ENCODE measurements at regions not wholly inside any gene's neighbourhood (a gene's known extent, or its start where the extent isn't known, plus 50 kb on each side); places are given as distances from the start of the nearest gene placed in this dataset.

GRCh38 chr11:27214713-27215112 lies 148.3 kb downstream of the CCDC34 start:
- peak overlapping the region in 1 of 4 donors; percentile 60 for H3K27ac ChIP-seq
- WGBS, 2 donors, result 85 to 94% methylated on average over 5 of the region's 5 CpGs
- H3K4me1 ChIP-seq, result peaks cover 42 to 59% (median 57%) of the 10 kb centered on the region in 4 donors
- H3K9me3 ChIP-seq, result no peaks in the 10 kb centered on the region
- H3K4me3 ChIP-seq, result no peak overlapping the region
- no peak for ATAC-seq (ENCODE audit: low FRiP score in 2 of 2)
- H3K36me3 ChIP-seq, result no peaks in the 10 kb centered on the region
- no peaks in the 10 kb centered on the region for H3K27me3 ChIP-seq
- DNase-seq, result no peak
- TF ChIP-seq POLR2A (IDR thresholded peaks at IDR 0.05), result no peak

GRCh38 chr11:27213232-27213660 lies 149.8 kb downstream of the CCDC34 start:
- Histone ChIP-seq H3K27ac (no peak overlapping the region), H3K9me3 (no peaks in the 10 kb centered on the region), H3K36me3 (no peaks in the 10 kb centered on the region), H3K4me3 (no peak overlapping the region), H3K27me3 (no peaks in the 10 kb centered on the region), H3K4me1 (peaks cover 41 to 57% (median 53%) of the 10 kb centered on the region in 4 donors)
- 16 to 28% methylated on average over 4 of the region's 4 CpGs for WGBS, 2 donors
- DNase-seq (no peak), ATAC-seq (ENCODE audit: low FRiP score in 2 of 2) (peak in 1 of 2 donors; percentile 48)
- no peak for TF ChIP-seq EP300 (IDR thresholded peaks at IDR 0.05)
- TF ChIP-seq POLR2A (IDR thresholded peaks at IDR 0.05), result no peak
- no peak for TF ChIP-seq CTCF (IDR thresholded peaks at IDR 0.05)
- TF ChIP-seq POLR2AphosphoS5 (IDR thresholded peaks at IDR 0.05), result no peak

GRCh38 chr11:27212248-27212780 lies 150.7 kb downstream of the CCDC34 start:
- no peak for DNase-seq
- H3K4me3 ChIP-seq, result no peak overlapping the region
- no peak overlapping the region for H3K27ac ChIP-seq
- H3K36me3 ChIP-seq, result no peaks in the 10 kb centered on the region
- no peaks in the 10 kb centered on the region for H3K9me3 ChIP-seq
- TF ChIP-seq POLR2AphosphoS5 (IDR thresholded peaks at IDR 0.05) (no peak), EP300 (IDR thresholded peaks at IDR 0.05) (no peak), POLR2A (IDR thresholded peaks at IDR 0.05) (no peak), CTCF (IDR thresholded peaks at IDR 0.05) (no peak)
- H3K27me3 ChIP-seq, result no peaks in the 10 kb centered on the region
- 87 to 94% methylated on average over 2 of the region's 2 CpGs for WGBS, 2 donors
- ATAC-seq (ENCODE audit: low FRiP score in 2 of 2), result no peak
- H3K4me1 ChIP-seq, result peaks cover 33 to 49% (median 45%) of the 10 kb centered on the region in 4 donors

GRCh38 chr11:27211370-27212127 lies 151.5 kb downstream of the CCDC34 start:
- Histone ChIP-seq H3K36me3 (no peaks in the 10 kb centered on the region), H3K27ac (no peak overlapping the region), H3K4me3 (no peak overlapping the region), H3K9me3 (no peaks in the 10 kb centered on the region), H3K27me3 (no peaks in the 10 kb centered on the region), H3K4me1 (peaks cover 25 to 43% (median 37%) of the 10 kb centered on the region in 4 donors)
- DNase-seq, result no peak
- TF ChIP-seq POLR2AphosphoS5 (IDR thresholded peaks at IDR 0.05) (no peak), CTCF (IDR thresholded peaks at IDR 0.05) (peak in 1 of 6 experiments; percentile 26), POLR2A (IDR thresholded peaks at IDR 0.05) (no peak), EP300 (IDR thresholded peaks at IDR 0.05) (no peak)
- WGBS, 2 donors, result 83 to 85% methylated on average over 8 of the region's 8 CpGs
- no peak for ATAC-seq (ENCODE audit: low FRiP score in 2 of 2)

- WGBS, 2 donors, result 67 to 70% methylated on average over 5 of the region's 5 CpGs
- no peaks in the 10 kb centered on the region for H3K9me3 ChIP-seq
- no peak for TF ChIP-seq EP300 (IDR thresholded peaks at IDR 0.05)
- no peak for TF ChIP-seq CTCF (IDR thresholded peaks at IDR 0.05)
- TF ChIP-seq POLR2AphosphoS5 (IDR thresholded peaks at IDR 0.05), result no peak
- no peak for TF ChIP-seq POLR2A (IDR thresholded peaks at IDR 0.05)
Observed at GRCh38 chr11:27210531-27210930, 152.5 kb downstream of the CCDC34 start.

More at GRCh38 chr11:27210531-27210930, 152.5 kb downstream of the CCDC34 start:
- DNase-seq, result no peak
- no peaks in the 10 kb centered on the region for H3K27me3 ChIP-seq
- no peak overlapping the region for H3K4me3 ChIP-seq
- no peaks in the 10 kb centered on the region for H3K36me3 ChIP-seq
- no peak overlapping the region for H3K27ac ChIP-seq
- peaks cover 15 to 33% (median 28%) of the 10 kb centered on the region in 4 donors for H3K4me1 ChIP-seq
- no peak for ATAC-seq (ENCODE audit: low FRiP score in 2 of 2)

Data from upper lobe of left lung (tissue), 6 donors.